HG03159 (cell line): ENCODE measurements at regions not wholly inside any gene's neighbourhood (a gene's known extent, or its start where the extent isn't known, plus 50 kb on each side); places are given as distances from the start of the nearest gene placed in this dataset.

ENCODE experiments used
- ATAC-seq: cut with Tn5 transposase; IDR thresholded peaks from one replicate; pipeline ENCODE4 v1.9.1; 2021; ENCODE audit warnings: mild to moderate bottlenecking, moderate library complexity; ENCODE audit not compliant: unreplicated experiment

DNA sequence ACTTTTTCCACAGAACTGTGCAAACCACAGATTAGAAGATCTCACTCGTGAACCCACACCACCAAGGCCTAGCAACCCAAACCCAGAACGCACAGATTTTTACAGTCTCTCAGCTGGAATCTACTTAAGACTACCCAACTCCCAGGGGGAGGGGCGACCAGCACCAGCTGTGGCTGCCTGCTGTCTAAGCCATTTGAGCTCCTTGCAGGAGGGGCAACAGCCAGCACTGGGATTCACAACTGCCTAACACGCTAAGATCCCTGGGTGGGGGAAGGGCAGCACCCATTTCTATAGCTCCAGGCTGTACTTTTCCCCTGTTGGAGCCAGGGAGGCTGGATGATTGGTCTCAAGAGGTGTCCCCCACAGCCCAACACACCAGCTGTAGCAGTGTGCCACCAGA is 368.8 kb downstream of the SUCLA2 start:
- no peak for ATAC-seq

DNA sequence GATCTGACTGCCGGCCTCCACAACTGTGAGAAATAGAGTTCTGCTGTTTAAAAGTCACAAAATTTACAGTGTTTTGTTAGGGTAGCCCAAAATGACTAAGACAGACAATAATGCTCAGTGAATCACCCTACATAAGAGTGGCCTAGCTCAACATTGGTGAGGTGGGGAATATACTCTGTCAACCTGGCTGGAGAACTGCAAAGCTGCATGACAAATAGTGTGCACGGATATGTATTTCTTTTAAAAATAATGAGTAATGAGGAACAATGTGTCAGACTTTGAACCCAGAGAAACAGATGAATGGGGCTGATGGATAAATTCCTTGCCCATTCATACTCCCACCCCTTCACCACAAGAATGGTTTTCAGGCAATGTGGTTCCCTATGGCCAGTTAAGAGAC is 372.4 kb downstream of the SUCLA2 start:
- no peak for ATAC-seq

DNA sequence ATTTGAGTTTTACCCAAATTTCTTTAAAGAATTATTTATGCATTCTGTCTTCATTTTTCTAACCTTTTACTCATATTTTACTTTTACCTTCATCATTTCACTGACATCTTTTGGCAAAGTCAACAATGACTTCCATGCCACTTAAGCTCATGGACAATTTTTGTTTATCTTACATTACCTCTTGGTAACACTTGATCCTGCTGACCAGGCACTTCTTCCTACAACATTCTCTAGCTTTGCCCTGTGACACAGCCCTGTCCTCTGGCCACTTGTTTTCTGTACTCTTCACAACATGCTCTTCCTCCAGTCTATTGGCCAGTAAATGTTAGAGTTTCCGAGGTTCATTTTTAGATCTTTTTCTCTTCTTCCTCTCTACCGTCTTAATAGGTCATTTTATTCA is 377.2 kb downstream of the SUCLA2 start:
- ATAC-seq = no peak

DNA sequence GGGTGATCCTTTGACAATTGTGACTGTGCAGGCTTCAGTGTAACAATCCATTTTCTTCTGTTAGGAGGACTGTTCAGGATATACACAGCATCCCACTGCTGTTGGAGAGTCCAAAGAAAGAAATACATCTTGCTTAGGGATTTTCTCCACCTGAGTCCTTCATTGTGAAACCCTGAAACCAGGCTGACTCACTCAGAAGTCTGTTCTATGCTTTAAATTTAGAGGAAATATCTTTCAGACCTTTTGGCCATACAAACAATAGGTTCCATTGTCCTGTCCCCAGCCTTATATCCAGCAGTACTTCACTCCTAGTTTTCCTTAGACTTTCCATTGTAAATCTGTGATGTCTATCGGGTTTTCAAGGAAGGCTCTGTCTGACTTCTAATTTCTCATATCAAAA is 379.1 kb downstream of the SUCLA2 start:
- ATAC-seq = no peak

DNA sequence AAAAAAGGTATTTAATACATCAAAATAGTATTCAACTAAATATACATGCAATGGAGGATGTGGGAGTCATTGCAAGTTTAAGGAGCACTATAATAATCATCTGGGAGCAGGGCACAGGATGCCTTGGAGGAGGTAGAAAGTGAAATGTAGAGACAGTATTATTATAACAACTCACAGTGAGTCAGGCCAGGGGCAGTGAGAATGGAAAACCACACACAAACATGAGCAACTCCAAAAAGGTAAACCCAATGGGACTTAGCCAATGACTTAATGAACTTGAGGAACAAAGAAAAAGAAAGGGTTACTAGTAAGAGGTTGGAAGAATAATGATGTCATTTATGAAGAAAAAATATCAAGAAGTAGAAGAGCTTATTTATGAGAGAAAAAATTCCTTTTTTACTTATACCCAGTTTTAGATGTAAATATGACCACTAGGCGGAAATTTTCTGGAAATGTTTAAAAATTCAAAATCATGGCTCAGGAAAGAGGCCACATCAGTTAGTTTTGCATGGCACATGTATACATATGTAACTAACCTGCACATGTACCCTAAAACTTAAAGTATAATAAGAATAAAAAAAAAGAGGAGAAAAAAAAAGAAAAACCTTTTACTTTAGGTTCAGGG is 389.3 kb downstream of the SUCLA2 start:
- ATAC-seq = no peak

DNA sequence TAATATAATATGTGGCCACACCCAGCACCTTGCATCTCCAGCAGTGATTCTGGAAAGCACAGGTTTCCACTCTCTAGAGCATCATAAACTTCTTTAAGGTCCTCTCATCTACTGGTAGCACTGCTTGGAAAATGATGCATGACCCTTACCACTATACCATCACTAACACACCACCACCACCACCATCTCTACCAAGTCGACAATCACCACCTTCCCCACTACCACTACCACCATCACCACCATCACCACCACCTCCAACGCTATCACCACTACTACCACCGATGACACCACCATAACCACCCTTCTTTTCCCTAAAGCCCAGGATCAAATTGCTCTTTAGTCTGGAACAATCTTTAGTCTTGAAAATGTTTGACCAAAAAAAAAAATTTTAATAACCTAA is 390.4 kb downstream of the SUCLA2 start:
- ATAC-seq = no peak

DNA sequence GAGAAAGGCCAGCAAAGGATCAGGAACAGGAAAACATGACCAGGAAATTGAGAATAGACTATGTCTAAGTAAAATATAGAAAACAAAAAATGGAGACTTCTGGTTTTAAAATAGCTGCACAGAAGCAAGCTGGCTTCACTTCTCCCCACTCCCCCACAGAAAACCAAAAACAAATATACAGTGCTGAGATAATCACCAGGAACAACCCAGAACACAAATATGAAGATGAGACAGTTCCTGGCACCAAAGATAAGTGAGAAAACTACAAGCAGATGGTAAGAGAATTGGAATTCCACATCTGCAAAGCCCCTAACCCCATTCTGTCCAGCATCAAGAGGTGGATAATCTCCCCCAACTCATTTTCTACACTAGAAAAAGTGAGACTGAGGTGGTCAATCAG is 397.7 kb downstream of the SUCLA2 start:
- no peak for ATAC-seq

DNA sequence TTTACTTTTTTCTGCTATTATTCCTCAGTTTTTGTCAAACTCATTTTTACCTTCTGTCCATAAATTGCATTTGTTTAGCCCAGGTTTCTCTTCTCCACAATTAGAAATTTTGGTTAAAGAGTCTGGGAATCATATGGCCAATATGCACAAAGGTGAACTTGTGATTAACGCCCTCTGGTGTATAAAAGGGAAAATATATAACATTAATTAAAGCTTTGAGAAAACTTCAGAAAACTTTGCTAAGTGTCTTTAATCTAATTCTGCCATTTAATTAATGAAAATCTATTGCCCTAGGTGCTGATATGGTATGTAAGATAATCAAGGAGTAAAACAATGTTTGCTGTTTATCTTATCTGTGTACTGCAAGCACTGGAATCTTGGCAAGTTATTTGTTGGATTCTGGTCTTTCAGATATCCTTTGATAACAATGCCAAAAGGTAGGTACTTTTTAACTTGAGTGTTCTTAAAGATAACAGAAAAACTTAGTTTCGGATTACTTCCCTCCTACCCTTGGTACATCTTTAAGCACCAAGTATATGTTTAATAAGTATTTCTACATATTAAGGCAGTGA is 402.6 kb downstream of the SUCLA2 start:
- ATAC-seq = no peak

DNA sequence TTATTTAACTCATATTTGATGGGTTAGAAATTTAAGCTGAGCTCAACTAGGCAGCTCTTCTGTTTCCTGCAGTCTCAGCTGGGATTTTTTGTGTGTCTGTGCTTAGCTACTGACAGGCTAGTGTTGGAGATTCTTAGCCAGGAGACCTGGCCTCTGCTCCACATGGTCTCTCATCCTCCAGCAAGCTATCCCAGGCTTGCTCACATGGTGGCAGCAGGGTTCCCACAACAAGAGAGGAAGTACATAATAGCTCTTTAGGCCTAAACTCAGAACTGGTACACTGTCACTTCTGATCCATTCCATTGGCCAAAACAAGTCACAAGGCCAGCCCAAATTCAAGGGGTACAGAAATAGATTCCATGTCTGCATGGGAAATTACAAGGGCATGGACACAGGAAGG is 406.2 kb downstream of the SUCLA2 start:
- ATAC-seq = no peak

DNA sequence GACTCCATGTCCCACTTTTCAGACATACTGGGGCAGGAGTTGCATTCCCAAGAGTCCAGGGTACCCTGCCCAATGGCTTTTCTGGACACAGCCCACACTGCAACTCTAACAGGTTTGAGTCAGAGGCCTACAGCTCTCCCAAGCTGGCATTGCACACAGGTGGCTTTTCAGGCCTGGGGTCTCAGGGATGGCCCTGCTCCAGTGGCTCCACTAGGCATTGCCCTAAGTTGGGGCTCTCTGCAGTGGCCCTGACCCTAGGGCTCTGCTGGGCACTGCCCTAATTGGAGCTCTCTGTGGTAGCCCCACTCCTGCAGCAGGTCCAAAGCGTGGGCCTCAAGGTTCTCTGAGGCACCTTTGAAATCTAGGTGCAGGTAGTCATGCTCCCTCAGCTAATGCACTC is 408.8 kb downstream of the SUCLA2 start:
- no peak for ATAC-seq

DNA sequence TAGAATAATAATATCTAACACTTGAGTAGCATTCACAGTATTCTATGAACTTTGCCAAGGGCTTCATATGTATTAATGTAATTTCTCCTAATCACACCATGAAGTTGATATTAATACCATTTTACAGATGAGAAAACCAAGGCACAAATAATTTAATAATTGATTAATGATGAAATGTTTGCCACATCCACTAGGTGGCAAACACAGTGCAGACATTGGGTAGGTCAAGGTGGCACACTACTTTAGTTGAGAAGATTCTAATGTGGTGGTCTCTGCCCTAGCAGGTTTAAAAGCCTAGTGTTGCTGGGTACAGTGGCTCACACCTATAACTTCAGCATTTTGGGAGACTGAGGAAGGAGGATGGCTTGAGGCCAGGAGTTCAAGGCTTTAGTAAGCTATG is 412.4 kb downstream of the SUCLA2 start:
- no peak for ATAC-seq

DNA sequence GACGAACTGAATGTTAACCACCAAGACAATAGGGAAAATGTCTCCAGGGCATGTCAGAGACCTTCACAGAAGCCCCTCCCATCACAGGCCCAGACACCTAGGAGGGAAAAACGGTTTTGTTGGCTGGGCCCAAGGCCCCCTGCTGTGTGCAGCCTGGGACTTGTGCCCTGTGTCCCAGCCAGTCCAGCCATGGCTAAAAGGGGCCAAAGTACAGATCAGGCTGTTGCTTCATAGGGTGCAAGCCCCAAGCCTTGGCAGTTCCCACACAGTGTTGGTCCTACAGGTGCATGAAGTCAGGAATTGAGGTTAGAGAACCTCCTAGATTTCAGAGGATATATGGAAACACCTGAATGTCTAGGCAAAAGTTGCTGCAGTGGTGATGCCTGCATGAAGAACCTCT is 428.7 kb downstream of the SUCLA2 start:
- no peak for ATAC-seq

DNA sequence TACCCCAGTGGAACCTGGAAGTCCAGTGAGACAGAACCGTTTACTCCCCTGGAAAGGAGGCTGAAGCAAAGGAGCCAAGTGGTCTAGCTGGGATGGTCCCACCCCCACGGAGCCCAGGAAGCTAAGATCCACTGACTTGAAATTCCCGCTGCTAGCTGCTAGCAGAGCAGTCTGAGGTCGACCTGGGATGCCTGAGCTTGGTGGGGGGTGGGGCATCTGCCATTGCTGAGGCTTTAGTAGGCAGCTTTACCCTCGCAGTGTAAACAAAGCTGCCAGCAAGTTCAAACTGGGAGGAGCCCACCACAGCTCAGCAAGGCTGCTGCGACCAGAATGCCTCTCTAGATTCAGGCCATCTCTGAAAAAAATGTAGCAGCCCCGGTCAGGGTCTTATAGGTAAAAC is 437.0 kb downstream of the SUCLA2 start:
- no peak for ATAC-seq

DNA sequence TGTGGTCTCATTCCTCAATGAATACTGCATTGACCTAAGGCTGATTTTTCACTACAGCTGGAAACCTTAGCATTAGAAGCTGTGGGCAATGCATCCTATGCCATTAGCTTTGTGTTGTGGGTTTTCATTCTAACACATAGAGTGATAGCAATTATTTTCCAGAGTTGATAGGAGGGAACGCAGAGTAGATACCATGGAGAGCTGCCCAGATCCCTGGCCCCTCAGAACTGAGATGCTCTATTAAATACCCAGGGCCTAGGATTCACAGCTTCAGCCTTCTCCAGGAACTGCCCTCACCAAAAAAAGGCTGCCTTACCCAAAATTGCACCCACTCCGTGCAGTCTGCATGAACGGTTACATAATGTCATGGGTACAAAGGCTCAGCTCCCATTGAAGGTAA is 444.4 kb downstream of the SUCLA2 start:
- ATAC-seq = no peak

DNA sequence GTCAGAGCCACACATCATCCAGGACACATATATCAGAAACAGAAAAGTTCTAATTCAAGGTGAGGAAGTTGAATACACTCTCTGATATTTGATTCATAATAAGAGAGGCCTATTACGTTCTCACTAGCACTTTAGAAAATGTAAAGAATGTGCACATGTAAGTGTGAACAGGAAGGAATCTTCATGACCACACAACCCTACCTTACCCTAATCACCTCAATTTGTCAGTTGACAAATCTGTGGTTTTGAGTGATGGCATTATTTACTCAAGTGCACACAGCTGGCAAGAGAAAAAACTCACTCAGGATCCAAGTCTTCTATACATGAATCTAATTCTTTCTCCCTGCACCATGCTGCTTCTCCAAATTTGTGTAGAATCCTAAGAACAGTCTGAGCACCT is 445.8 kb downstream of the SUCLA2 start:
- no peak for ATAC-seq

DNA sequence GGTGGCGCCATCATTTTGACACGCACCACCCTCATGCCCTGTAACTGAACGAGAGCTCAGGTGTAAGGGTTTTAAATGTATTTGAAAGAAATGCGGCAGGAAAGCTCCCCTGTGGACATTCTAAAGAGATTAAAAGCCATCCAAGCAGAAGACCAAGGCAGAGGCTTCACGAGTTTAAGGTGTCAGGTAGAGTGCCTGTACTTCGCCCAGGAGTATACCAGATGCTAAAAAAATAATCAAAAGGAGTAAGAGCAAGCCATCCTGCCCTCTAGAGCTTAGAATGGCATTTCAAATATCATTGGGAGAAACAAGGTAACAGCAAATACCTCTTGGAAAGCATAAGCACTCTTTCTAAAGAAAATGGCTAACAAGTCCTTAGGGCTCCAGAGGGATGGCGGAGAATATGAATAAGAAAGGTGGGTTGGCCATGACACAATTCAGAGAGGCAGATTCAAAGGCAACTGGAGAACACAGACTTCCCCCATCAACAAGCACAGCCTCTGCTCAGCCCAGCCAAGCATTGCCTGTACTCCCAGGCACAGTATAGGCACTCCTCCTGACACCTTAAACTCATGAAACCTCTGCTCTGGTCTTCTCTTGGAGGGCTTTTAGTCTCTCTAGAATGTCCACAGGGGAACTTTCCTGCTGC is 447.6 kb downstream of the SUCLA2 start:
- ATAC-seq = no peak

DNA sequence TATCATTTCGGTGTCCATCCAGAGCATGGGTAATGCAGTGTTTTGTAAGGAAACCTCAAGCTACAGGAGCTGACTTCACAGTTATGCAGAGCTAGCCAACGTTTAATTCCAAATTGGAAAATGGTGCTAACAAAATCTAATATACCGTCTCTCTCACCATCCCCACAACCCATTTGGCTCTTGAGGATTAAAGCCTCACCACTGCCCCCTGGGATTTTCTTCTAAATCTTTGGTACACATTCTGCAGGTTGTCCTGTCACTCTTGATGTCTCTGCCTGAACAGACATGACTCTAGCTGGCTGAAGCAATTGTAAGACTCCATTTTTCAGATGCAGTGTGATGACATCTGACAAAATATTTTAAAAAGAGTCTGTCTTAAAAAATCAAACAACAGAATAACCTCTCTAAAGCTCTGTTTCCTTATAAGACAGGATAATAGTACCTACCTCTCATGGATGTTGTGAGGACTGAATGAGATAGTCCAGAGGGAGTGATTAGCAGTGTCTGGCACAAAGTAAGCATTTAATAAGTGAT is 451.8 kb downstream of the SUCLA2 start:
- no peak for ATAC-seq

DNA sequence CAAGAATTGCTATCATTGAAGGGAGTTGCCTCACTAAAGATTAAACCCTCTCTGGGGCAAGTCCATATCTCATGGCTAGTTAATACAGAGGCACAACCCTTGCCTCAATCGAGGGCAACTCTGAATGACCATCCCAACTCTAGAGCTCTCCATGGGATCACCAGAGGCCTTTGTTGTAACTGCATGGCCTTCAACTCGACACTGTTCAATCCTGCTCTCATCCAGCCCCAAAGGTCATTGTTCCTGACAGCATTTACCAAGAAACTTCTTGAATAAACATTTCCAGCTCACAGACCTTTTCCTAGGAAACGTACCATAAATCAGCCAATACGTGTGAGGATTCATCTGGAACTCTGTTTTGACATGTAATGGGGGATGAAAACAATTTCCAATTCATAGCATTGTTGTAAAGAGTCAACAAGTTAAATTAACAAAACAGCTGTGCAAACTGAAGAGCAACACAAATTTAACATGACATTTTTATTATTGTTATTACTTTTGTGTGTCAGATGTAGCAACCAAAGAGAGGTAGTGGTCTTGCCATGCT is 452.7 kb downstream of the SUCLA2 start:
- no peak for ATAC-seq

DNA sequence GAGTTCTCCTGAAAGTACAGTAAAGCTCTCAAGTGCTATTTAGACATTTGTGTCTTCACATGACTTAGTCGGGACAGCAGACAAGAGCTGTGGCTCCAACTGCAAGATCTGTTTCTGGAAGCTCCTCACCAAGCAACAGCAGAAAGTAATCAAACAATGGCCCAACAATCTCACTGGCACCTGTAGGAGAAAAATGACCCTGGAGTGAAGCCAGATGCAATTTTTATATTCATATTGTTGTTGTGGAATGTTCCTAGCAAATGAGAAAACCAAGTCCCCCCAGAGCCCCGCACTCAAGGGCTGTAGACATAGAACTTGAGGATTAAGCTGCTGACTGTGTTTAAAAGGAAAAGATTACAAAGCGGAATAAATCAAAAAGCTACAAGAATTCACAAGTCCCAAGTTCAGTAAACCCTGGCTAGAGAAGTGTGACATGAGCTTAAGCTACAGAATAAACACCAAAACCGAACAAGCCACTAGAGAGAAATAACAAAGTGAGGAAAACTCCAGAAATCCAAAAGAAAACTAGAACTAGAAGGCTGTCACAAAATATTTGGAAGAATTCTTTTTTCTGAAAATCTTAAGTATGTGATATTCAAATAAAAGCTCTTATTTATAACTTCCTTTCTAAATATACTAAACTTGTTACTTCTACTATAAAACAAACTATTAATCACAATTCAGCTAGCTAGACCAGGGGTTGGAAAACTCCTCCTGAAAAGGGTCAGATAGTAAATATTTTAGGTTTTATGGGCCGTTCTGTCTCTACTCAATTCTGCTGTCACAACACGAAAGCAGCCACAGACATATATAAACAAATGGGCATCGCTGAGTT is 454.5 kb downstream of the SUCLA2 start:
- no peak for ATAC-seq

DNA sequence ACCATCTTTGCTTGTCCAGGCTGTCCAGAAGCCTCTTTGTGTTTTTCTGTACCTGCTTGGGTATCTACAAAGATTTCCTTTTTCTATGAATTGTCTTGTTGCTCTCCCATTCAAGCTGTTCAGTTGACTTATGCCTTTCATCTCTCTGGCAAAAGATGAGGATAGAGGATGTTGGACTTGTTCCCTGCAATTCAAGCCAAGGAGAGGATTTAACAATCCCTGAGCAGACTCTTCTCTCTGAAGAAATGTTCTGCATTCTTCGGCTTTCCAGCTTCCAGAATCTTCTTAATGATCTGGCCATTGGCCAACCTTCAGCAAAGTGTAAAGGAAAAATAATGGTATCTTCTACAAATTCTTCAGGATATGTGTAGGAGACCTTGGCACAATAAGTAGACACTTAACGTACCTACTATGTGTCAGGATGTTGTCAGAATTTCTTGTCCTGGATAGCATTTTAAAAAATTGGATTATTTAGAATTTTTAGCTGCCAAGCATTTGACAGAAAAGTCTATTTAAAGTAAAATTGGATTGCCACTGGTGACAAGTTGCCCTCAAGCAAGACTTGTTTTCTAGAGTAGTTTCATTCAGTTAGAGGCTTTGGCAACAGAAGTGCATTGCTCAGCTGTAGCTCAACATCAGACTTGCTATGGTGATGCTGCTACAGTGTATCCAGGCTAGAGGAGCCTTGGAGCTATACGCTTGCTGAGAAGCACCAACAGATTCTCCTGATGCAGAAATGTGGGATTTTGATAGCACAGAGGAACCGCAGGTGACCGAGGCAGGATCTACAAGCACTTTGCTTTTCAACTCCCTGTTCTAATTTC is 455.7 kb downstream of the SUCLA2 start:
- ATAC-seq = no peak
